K562 (cell line): ENCODE measurements at regions not wholly inside any gene's neighbourhood (a gene's known extent, or its start where the extent isn't known, plus 50 kb on each side); places are given as distances from the start of the nearest gene placed in this dataset.

ENCODE experiments used
- HES1 ChIP-seq: fragments of 450-650 bp; IDR thresholded peaks from 2 replicates; pipeline ENCODE4 v1.6.1; 2016; ENCODE audit warnings: low read depth, mild to moderate bottlenecking, moderate library complexity
- RAD51 ChIP-seq: fragments of 450-650 bp; IDR thresholded peaks from 2 replicates; pipeline ENCODE4 v1.7.1; 2016; ENCODE audit warnings: low read depth, mild to moderate bottlenecking, borderline replicate concordance
- SP2 ChIP-seq: IDR thresholded peaks from 2 replicates; pipeline ENCODE4 v1.6.1; 2011; ENCODE audit warnings: mild to moderate bottlenecking, low read depth, low read length, moderate library complexity; ENCODE audit not compliant: poor library complexity, severe bottlenecking; ENCODE audit errors: extremely low read depth
- THRB ChIP-seq: fragments of 450-650 bp; formaldehyde crosslinking; conservative IDR thresholded peaks from 2 replicates; pipeline ENCODE4 v1.4.0; 2022; ENCODE audit warnings: mild to moderate bottlenecking, missing genetic modification characterization
- XRCC3 ChIP-seq: fragments of 450-650 bp; IDR thresholded peaks from 2 replicates; pipeline ENCODE4 v1.6.1; 2017; ENCODE audit warnings: mild to moderate bottlenecking, moderate library complexity
- ZNF174 ChIP-seq: fragments of 250-450 bp; sonication (Bioruptor Pico); IDR thresholded peaks from 2 replicates; pipeline ENCODE4 v1.4.0; 2020; ENCODE audit warnings: mild to moderate bottlenecking
- ZNF707 ChIP-seq: fragments of 250-450 bp; sonication (Bioruptor Pico); conservative IDR thresholded peaks from 2 replicates; pipeline ENCODE4 v1.8.0; 2022; ENCODE audit warnings: inconsistent platforms, mild to moderate bottlenecking, moderate library complexity
- TF ChIP-seq, protein P1 (sequence below), 2 experiments: fragments of 450-650 bp; IDR thresholded peaks; 2 replicates each; pipeline ENCODE4 v1.6.1; 2016
- TF ChIP-seq, protein P2 (sequence below), 2 experiments: fragments of 250-450 bp in 1 of 2; fragments of 450-650 bp in 1 of 2; sonication (Bioruptor Pico) in 1 of 2; IDR thresholded peaks; 2 replicates each; pipeline versions ENCODE4 v1.6.1 to v1.8.0; 2016 to 2021; ENCODE audit warnings: mild to moderate bottlenecking in 2 of 2, moderate library complexity in 2 of 2, missing compliant biosample characterization in 1 of 2, missing genetic modification characterization in 1 of 2

DNA sequence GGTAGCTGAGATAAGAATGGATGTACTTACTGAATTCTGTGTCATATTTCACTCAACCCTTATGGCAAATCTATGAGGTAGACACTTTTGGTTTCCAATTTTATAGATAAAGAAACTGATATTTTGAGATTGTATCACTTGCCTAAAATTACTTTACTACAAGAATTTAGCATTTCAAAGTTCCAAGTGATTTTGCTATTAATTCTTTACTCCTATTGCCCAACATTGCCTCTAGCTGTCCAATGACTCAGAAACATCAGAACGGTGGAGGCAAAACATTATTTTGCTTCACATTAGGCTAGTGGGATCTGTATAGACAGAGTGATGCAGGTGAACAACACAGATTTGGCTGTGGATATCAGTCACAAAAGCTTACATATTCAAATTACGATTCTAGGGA is 747.2 kb upstream of the NEGR1 start (continued):
- TF ChIP-seq RAD51 (no peak), ZNF707 (CRISPR knock-in tag) (no peak), XRCC3 (no peak), THRB (CRISPR knock-in tag) (no peak), ZNF174 (CRISPR knock-in tag) (no peak), HES1 (no peak), SP2 (no peak)
- TF ChIP-seq, protein P1, sequence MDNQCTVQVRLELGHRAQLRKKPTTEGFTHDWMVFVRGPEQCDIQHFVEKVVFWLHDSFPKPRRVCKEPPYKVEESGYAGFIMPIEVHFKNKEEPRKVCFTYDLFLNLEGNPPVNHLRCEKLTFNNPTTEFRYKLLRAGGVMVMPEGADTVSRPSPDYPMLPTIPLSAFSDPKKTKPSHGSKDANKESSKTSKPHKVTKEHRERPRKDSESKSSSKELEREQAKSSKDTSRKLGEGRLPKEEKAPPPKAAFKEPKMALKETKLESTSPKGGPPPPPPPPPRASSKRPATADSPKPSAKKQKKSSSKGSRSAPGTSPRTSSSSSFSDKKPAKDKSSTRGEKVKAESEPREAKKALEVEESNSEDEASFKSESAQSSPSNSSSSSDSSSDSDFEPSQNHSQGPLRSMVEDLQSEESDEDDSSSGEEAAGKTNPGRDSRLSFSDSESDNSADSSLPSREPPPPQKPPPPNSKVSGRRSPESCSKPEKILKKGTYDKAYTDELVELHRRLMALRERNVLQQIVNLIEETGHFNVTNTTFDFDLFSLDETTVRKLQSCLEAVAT (IDR thresholded peaks at IDR 0.05) = no peak
- TF ChIP-seq, protein P2, sequence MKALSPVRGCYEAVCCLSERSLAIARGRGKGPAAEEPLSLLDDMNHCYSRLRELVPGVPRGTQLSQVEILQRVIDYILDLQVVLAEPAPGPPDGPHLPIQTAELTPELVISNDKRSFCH (CRISPR knock-in tag; IDR thresholded peaks at IDR 0.05) = no peak
- TF ChIP-seq, protein P2 (tag; IDR thresholded peaks at IDR 0.05) = no peak
